ENCODE measurements at regions not wholly inside any gene's neighbourhood (a gene's known extent, or its start where the extent isn't known, plus 50 kb on each side); places are given as distances from the start of the nearest gene placed in this dataset.

- no peak for FAIRE-seq
Measured at GRCh38 chr6:28741363-28741762, 182.4 kb downstream of the TRIM27 start.

GRCh38 chr6:28742668-28743270 lies 181.0 kb downstream of the TRIM27 start:
- peak; percentile 93 for FAIRE-seq

- FAIRE-seq = no peak
Measured at GRCh38 chr6:28743271-28743789, 180.5 kb downstream of the TRIM27 start.

GRCh38 chr6:28747083-28747630 lies 176.6 kb downstream of the TRIM27 start:
- FAIRE-seq = peak; percentile 66

GRCh38 chr6:28747631-28748157 lies 176.1 kb downstream of the TRIM27 start:
- FAIRE-seq = peak; percentile 99

- no peak for FAIRE-seq
Measured at GRCh38 chr6:28748192-28748591, 175.6 kb downstream of the TRIM27 start.

GRCh38 chr6:28750926-28751458 lies 172.8 kb downstream of the TRIM27 start:
- no peak for FAIRE-seq

GRCh38 chr6:28751514-28751913 lies 172.3 kb downstream of the TRIM27 start:
- FAIRE-seq = no peak

GRCh38 chr6:28751963-28752350 lies 171.8 kb downstream of the TRIM27 start:
- peak; percentile 99 for FAIRE-seq

GRCh38 chr6:28757429-28758045 lies 166.2 kb downstream of the TRIM27 start:
- FAIRE-seq = no peak

- FAIRE-seq = peak; percentile 94
Measured at GRCh38 chr6:28758046-28758817, 165.6 kb downstream of the TRIM27 start.

- FAIRE-seq = no peak
Measured at GRCh38 chr6:28758818-28759235, 165.0 kb downstream of the TRIM27 start.

- no peak for FAIRE-seq
Measured at GRCh38 chr6:28764014-28764723, 159.6 kb downstream of the TRIM27 start.

- FAIRE-seq = no peak
Measured at GRCh38 chr6:28764761-28765282, 159.0 kb downstream of the TRIM27 start.

- no peak for FAIRE-seq
Measured at GRCh38 chr6:28765978-28766351, 157.8 kb downstream of the TRIM27 start.

- FAIRE-seq = no peak
Measured at GRCh38 chr6:28766426-28766825, 157.4 kb downstream of the TRIM27 start.

GRCh38 chr6:28767133-28767532 lies 156.7 kb downstream of the TRIM27 start:
- no peak for FAIRE-seq

- FAIRE-seq = no peak
Measured at GRCh38 chr6:28767691-28768090, 156.1 kb downstream of the TRIM27 start.

GRCh38 chr6:28768187-28768913 lies 155.4 kb downstream of the TRIM27 start:
- no peak for FAIRE-seq

GRCh38 chr6:28769626-28770402 lies 154.0 kb downstream of the TRIM27 start:
- no peak for FAIRE-seq

GRCh38 chr6:28770732-28771131 lies 153.1 kb downstream of the TRIM27 start:
- FAIRE-seq = no peak
